Sigmoid colon (tissue), 6 donors: ENCODE measurements at regions not wholly inside any gene's neighbourhood (a gene's known extent, or its start where the extent isn't known, plus 50 kb on each side); places are given as distances from the start of the nearest gene placed in this dataset.

Experiments
- DNase-seq: peaks from one replicate; pipeline ENCODE4 v3.0.0-alpha.2; 2019
- H3K27ac ChIP-seq, 4 donors: fragments of 200-600 bp; sonication (generic); one replicate each; pipeline ENCODE4 v1.5.1; 2016 to 2019; ENCODE audit warnings: mild to moderate bottlenecking in 1 of 4
- H3K27me3 ChIP-seq, 3 donors: fragments of 200-600 bp; sonication (generic); one replicate each; pipeline ENCODE4 v1.5.1; 2019; ENCODE audit warnings: mild to moderate bottlenecking in 1 of 3
- H3K36me3 ChIP-seq, 4 donors: fragments of 200-600 bp; sonication (generic); one replicate each; pipeline ENCODE4 v1.5.1; 2016 to 2019
- H3K4me1 ChIP-seq, 4 donors: fragments of 200-600 bp; sonication (generic); one replicate each; pipeline ENCODE4 v1.5.1; 2017 to 2019
- H3K4me3 ChIP-seq, 4 donors: fragments of 200-600 bp; sonication (generic); one replicate each; pipeline ENCODE4 v1.5.1; 2017 to 2019; ENCODE audit warnings: mild to moderate bottlenecking in 2 of 4, moderate library complexity in 1 of 4
- H3K9me3 ChIP-seq, 4 donors: fragments of 200-600 bp in 3 of 4; sonication (generic) in 3 of 4; one replicate each; pipeline versions ENCODE4 v1.5.1 to v1.6.1; 2013 to 2019
- EP300 ChIP-seq, 4 donors: sonication (generic); formaldehyde crosslinking; IDR thresholded peaks; one replicate each; pipeline ENCODE4 v1.6.1; 2017; ENCODE audit warnings: antibody characterized with exemption in 4 of 4
- POLR2A ChIP-seq, 2 donors: fragments of 450-650 bp; IDR thresholded peaks; one replicate each; pipeline ENCODE4 v1.6.1; 2016; ENCODE audit warnings: antibody characterized with exemption in 2 of 2, mild to moderate bottlenecking in 2 of 2, moderate library complexity in 2 of 2
- POLR2AphosphoS5 ChIP-seq, 4 donors: sonication (generic); formaldehyde crosslinking; IDR thresholded peaks; one replicate each; pipeline ENCODE4 v1.6.1; 2017; ENCODE audit warnings: antibody characterized with exemption in 4 of 4
- WGBS, 2 donors: extraction: QIAGEN DNeasy Blood & Tissue Kit; methylation state at CpG; one replicate each; pipeline ENCODE4 v1.1.7; 2013; 5-methylcytosine and 5-hydroxymethylcytosine counted together
- intact Hi-C: fragments of 100-400 bp; cut with DNase I; formaldehyde crosslinking; loops from one replicate; pipeline ENCODE4 v1.15.1; 2023
- TF ChIP-seq, protein P1 (sequence below), 4 experiments: fragments of 450-650 bp in 3 of 4; fragments of 200-600 bp in 1 of 4; IDR thresholded peaks; one replicate each; pipeline ENCODE4 v1.5.1; 2016 to 2019; ENCODE audit warnings: antibody characterized with exemption in 4 of 4, mild to moderate bottlenecking in 3 of 4, moderate library complexity in 2 of 4
- donor health status: healthy with polysubstance abuse.
- donor health status: healthy.

DNA sequence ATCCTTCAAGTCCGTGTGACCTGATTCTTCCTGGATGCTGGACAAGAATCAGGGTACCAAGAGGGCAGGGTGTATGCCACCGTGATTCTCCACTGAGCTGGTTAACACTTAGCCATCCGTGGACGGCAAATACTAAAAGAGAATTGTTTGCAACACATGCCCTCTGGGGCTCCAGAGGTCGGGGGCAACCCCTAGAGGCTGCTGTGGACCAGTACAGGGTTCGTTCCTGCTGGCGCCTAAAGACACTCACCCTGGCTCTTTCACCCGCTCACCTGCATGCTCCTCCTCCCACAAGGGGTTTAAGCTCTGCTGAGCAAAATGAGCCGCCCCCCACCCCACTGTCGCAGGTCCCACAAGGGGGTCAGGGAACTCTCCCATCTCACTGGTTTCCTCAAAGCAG, 148.7 kb upstream of the ITGB1 start:
- TF ChIP-seq POLR2A (IDR thresholded peaks at IDR 0.05) = no peak
- no peak for TF ChIP-seq POLR2AphosphoS5 (IDR thresholded peaks at IDR 0.05)
- TF ChIP-seq EP300 (IDR thresholded peaks at IDR 0.05) = no peak
- 71 to 75% methylated on average over 10 of the region's 10 CpGs for WGBS, 2 donors
- Histone ChIP-seq H3K36me3 (no peaks in the 10 kb centered on the region), H3K4me1 (no peaks in the 10 kb centered on the region), H3K27ac (no peak overlapping the region), H3K27me3 (no peaks in the 10 kb centered on the region), H3K4me3 (no peak overlapping the region), H3K9me3 (peaks cover 0 to 2% (median 0%) of the 10 kb centered on the region in 4 donors)
- no peak for DNase-seq
- intact Hi-C loops = no loop called here

DNA sequence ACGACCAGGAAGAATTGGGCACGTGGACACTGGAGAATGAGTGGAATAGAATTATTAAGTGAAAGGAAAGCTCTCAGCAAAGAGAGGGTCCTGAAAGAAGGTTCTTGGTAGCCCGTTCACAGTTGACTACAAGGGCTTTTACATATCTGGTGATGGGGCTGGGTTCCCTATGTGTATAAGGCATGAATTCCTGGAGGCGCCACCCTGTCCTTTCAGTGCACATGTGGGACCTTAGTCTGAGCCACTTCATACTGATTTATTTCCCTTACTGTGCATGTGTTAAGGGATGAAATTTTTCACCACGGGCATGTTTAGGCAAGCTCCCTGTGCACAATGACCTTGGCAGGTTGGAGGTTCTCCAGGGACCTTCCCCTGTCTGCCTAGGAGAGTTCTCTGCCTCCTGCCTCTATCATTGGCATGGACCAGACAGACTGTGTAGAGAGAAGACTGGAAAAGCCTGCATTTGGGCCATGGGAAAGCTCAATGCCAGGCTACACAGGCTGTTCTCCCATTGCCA, 145.9 kb upstream of the ITGB1 start:
- no peak for TF ChIP-seq POLR2A (IDR thresholded peaks at IDR 0.05)
- TF ChIP-seq, protein P1, sequence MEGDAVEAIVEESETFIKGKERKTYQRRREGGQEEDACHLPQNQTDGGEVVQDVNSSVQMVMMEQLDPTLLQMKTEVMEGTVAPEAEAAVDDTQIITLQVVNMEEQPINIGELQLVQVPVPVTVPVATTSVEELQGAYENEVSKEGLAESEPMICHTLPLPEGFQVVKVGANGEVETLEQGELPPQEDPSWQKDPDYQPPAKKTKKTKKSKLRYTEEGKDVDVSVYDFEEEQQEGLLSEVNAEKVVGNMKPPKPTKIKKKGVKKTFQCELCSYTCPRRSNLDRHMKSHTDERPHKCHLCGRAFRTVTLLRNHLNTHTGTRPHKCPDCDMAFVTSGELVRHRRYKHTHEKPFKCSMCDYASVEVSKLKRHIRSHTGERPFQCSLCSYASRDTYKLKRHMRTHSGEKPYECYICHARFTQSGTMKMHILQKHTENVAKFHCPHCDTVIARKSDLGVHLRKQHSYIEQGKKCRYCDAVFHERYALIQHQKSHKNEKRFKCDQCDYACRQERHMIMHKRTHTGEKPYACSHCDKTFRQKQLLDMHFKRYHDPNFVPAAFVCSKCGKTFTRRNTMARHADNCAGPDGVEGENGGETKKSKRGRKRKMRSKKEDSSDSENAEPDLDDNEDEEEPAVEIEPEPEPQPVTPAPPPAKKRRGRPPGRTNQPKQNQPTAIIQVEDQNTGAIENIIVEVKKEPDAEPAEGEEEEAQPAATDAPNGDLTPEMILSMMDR (IDR thresholded peaks at IDR 0.05) = no peak
- TF ChIP-seq EP300 (IDR thresholded peaks at IDR 0.05) = no peak
- no peak for TF ChIP-seq POLR2AphosphoS5 (IDR thresholded peaks at IDR 0.05)
- H3K27me3 ChIP-seq = no peaks in the 10 kb centered on the region
- H3K9me3 ChIP-seq = peaks cover 0 to 2% (median 0%) of the 10 kb centered on the region in 4 donors
- WGBS, 2 donors = 74 to 77% methylated on average over 5 of the region's 5 CpGs
- intact Hi-C loops = no loop called here
- no peak for DNase-seq
- H3K4me1 ChIP-seq = no peaks in the 10 kb centered on the region
- no peak overlapping the region for H3K27ac ChIP-seq
- H3K36me3 ChIP-seq = no peaks in the 10 kb centered on the region
- H3K4me3 ChIP-seq = no peak overlapping the region

DNA sequence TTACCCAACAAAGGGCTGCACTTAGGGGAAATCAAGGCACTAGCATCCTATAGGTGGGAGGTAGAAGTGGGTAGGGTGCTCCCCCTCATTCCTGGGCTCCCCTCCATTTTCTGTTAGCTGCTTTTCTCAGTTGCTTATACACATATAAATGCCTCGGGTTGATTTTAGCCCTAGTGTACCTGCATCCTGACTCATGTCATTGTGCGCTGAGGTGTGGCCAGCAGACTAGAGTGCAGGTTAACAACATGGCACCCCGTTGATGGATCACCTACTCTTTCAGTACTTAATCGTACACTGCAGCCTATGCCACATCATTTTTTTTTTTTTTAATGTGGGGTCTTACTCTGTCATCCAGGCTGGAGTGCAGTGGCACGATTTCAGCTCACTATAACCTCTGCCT, 144.0 kb upstream of the ITGB1 start:
- TF ChIP-seq POLR2A (IDR thresholded peaks at IDR 0.05) (no peak), POLR2AphosphoS5 (IDR thresholded peaks at IDR 0.05) (no peak), EP300 (IDR thresholded peaks at IDR 0.05) (no peak)
- TF ChIP-seq, protein P1 (IDR thresholded peaks at IDR 0.05) = no peak
- Histone ChIP-seq H3K36me3 (no peaks in the 10 kb centered on the region), H3K9me3 (peaks cover 0 to 2% (median 0%) of the 10 kb centered on the region in 4 donors), H3K27me3 (no peaks in the 10 kb centered on the region), H3K4me1 (no peaks in the 10 kb centered on the region), H3K4me3 (no peak overlapping the region), H3K27ac (no peak overlapping the region)
- DNase-seq = no peak
- intact Hi-C loops = no loop called here
- WGBS, 2 donors = 69 to 78% methylated on average over 5 of the region's 5 CpGs

DNA sequence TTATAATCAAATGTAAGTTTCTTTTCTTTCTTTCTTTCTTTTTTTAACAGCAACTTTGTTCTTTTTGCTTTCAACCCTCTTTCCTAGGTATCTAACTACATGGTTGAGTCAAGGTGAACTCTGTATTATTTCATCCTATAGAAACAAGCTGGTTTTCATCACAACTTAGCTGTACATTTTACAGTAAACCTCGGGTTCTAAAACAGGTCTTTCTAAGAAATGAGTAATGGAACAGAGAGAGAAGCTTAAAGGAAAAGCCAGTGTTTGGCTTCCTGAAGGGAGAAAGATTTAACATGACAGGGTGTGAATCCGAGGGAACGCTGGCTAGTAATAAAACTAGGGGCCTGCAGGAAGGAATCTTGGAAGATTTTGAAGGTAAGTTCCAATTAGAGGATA, 143.4 kb upstream of the ITGB1 start:
- no peak for DNase-seq
- WGBS, 2 donors = 53 to 54% methylated on average over 3 of the region's 3 CpGs
- H3K36me3 ChIP-seq = no peaks in the 10 kb centered on the region
- TF ChIP-seq, protein P1 (IDR thresholded peaks at IDR 0.05) = no peak
- TF ChIP-seq POLR2A (IDR thresholded peaks at IDR 0.05) = no peak
- no peak overlapping the region for H3K27ac ChIP-seq
- no peak overlapping the region for H3K4me3 ChIP-seq
- intact Hi-C loops = no loop called here
- no peaks in the 10 kb centered on the region for H3K4me1 ChIP-seq
- peaks cover 0 to 2% (median 0%) of the 10 kb centered on the region in 4 donors for H3K9me3 ChIP-seq
- H3K27me3 ChIP-seq = no peaks in the 10 kb centered on the region

DNA sequence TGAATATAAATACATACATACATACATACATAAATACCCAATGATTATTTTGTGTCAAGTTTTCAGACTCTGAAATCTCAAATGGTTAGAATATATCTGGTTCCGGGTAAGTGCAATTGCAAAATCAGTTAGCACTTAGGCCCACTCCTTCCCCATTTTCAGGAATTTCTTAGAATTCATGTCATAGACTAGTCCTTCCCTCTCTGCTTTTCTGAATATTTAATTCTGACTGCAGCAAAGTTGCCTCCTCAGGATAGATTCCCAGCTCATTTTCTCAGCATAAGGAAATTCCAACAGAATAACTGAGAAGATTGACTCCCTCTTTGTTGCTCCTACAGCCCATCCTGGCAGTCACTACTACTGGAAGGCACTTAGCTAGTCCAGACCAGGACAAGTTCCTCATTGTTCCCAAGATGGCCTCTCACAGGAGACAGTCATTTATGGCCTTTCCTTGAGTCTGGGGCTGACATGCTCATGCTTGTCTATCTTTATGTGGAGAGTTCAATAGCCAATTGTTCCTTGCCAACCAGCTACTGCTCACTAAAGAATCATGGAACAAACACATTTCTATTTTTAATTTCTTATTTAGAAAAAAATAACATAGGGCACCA, 142.9 kb upstream of the ITGB1 start:
- TF ChIP-seq POLR2A (IDR thresholded peaks at IDR 0.05) (no peak), POLR2AphosphoS5 (IDR thresholded peaks at IDR 0.05) (no peak), EP300 (IDR thresholded peaks at IDR 0.05) (no peak)
- TF ChIP-seq, protein P1 (IDR thresholded peaks at IDR 0.05) = no peak
- no peak for DNase-seq
- peaks cover 0 to 2% (median 0%) of the 10 kb centered on the region in 4 donors for H3K9me3 ChIP-seq
- no peaks in the 10 kb centered on the region for H3K27me3 ChIP-seq
- H3K36me3 ChIP-seq = no peaks in the 10 kb centered on the region
- 90 to 93% methylated on average over 1 of the region's 1 CpG for WGBS, 2 donors
- intact Hi-C loops = no loop called here
- no peak overlapping the region for H3K4me3 ChIP-seq
- no peaks in the 10 kb centered on the region for H3K4me1 ChIP-seq
- no peak overlapping the region for H3K27ac ChIP-seq
